ENCODE measurements at regions not wholly inside any gene's neighbourhood (a gene's known extent, or its start where the extent isn't known, plus 50 kb on each side); places are given as distances from the start of the nearest gene placed in this dataset.

GRCh38 chr11:134752964-134753770, 341.1 kb upstream of the B3GAT1 start:
- TF ChIP-seq POLR2A (IDR thresholded peaks at IDR 0.05; ENCODE audit: low read length) (no peak), GATA1 (IDR thresholded peaks at IDR 0.05; ENCODE audit: low read depth, low read length) (no peak)
